HEK293 (cell line): ENCODE measurements at regions not wholly inside any gene's neighbourhood (a gene's known extent, or its start where the extent isn't known, plus 50 kb on each side); places are given as distances from the start of the nearest gene placed in this dataset.

Experiments used
- CTCF ChIP-seq: fragments of 450-650 bp; formaldehyde crosslinking; IDR thresholded peaks from 2 replicates; pipeline ENCODE4 v1.5.1; 2016; ENCODE audit warnings: missing biosample characterization, missing genetic modification characterization
- TF ChIP-seq, protein P1 (sequence below): fragments of 450-650 bp; IDR thresholded peaks from 2 replicates; pipeline ENCODE4 v1.5.1; 2018; ENCODE audit warnings: missing biosample characterization, missing genetic modification characterization

DNA sequence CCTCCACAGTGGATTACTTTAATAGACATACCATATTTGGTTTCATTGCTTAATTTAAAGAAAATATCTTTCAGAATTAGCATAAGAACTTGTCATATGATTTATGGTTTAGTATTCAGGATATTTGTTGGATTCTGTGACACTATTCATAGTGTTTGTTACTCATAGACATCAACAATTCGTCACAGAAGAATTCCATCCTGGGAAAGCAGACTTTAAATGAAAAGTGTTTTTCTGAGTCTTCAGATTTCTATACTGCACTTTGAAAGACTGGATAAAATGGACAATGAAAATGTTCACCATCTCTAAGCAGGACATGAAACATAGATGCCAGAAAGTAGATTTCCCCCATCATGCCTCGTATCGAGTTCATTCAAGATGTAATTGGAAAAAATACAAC is 435.6 kb upstream of the ONECUT1 start:
- TF ChIP-seq CTCF (tag by site-specific recombination) = no peak
- TF ChIP-seq, protein P1, sequence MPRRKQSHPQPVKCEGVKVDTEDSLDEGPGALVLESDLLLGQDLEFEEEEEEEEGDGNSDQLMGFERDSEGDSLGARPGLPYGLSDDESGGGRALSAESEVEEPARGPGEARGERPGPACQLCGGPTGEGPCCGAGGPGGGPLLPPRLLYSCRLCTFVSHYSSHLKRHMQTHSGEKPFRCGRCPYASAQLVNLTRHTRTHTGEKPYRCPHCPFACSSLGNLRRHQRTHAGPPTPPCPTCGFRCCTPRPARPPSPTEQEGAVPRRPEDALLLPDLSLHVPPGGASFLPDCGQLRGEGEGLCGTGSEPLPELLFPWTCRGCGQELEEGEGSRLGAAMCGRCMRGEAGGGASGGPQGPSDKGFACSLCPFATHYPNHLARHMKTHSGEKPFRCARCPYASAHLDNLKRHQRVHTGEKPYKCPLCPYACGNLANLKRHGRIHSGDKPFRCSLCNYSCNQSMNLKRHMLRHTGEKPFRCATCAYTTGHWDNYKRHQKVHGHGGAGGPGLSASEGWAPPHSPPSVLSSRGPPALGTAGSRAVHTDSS (tag by site-specific recombination) = no peak
